Neuronal stem cell (in vitro differentiated cells): ENCODE measurements at regions not wholly inside any gene's neighbourhood (a gene's known extent, or its start where the extent isn't known, plus 50 kb on each side); places are given as distances from the start of the nearest gene placed in this dataset.

Experiments
- DNase-seq: peaks from one replicate; pipeline ENCODE4 v3.0.0-alpha.2; 2013; ENCODE audit warnings: low spot score
- H2AFZ ChIP-seq: one replicate; pipeline ENCODE4 v1.6.1; 2013; ENCODE audit warnings: mild to moderate bottlenecking, low read length, inconsistent platforms
- H2AK5ac ChIP-seq: 2 replicates; pipeline ENCODE4 v1.6.1; 2013; ENCODE audit warnings: low read depth, mild to moderate bottlenecking, inconsistent platforms, low read length, moderate library complexity, mixed read lengths
- H2BK120ac ChIP-seq: 2 replicates; pipeline ENCODE4 v1.6.1; 2013; ENCODE audit warnings: low read depth, mild to moderate bottlenecking, inconsistent platforms, low read length, moderate library complexity, mixed read lengths
- H2BK12ac ChIP-seq: one replicate; pipeline ENCODE4 v1.6.1; 2013; ENCODE audit warnings: low read length, inconsistent platforms
- H2BK15ac ChIP-seq: 2 replicates; pipeline ENCODE4 v1.6.1; 2013; ENCODE audit warnings: mild to moderate bottlenecking, low read length, inconsistent platforms, mixed read lengths
- H2BK5ac ChIP-seq: one replicate; pipeline ENCODE4 v1.6.1; 2013; ENCODE audit warnings: inconsistent platforms, mild to moderate bottlenecking, low read length, moderate library complexity
- H3K14ac ChIP-seq: one replicate; pipeline ENCODE4 v1.6.1; 2013; ENCODE audit warnings: low read length, inconsistent platforms
- H3K18ac ChIP-seq: 2 replicates; pipeline ENCODE4 v1.6.1; 2013; ENCODE audit warnings: low read length, inconsistent platforms
- H3K23ac ChIP-seq: 2 replicates; pipeline ENCODE4 v1.6.1; 2013; ENCODE audit warnings: low read depth, mild to moderate bottlenecking, mixed read lengths, low read length, inconsistent platforms; ENCODE audit not compliant: poor library complexity
- H3K27ac ChIP-seq: replicated peaks from 3 replicates; pipeline ENCODE4 v1.5.1; 2013; ENCODE audit warnings: low read length, inconsistent platforms
- H3K27me3 ChIP-seq, 3 experiments: 2 replicates each; pipeline ENCODE4 v1.6.1; 2013; ENCODE audit warnings: low read length in 3 of 3, mild to moderate bottlenecking in 2 of 3, inconsistent platforms in 1 of 3, low read depth in 1 of 3, mixed read lengths in 1 of 3, moderate library complexity in 1 of 3; ENCODE audit not compliant: control insufficient read depth in 3 of 3, insufficient read depth in 3 of 3
- H3K36me3 ChIP-seq, 2 donors: replicated peaks in 1 of 2; 2 replicates each; pipeline ENCODE4 v1.6.1; 2013; ENCODE audit warnings: low read length in 2 of 2; ENCODE audit not compliant: control insufficient read depth in 2 of 2, insufficient read depth in 2 of 2
- H3K4ac ChIP-seq: 2 replicates; pipeline ENCODE4 v1.6.1; 2013; ENCODE audit warnings: inconsistent platforms, mild to moderate bottlenecking, low read length, moderate library complexity
- H3K4me1 ChIP-seq, 2 donors: 1 replicate in 1 of 2; 2 replicates in 1 of 2; pipeline ENCODE4 v1.6.1; 2013; ENCODE audit warnings: low read length in 2 of 2, low read depth in 1 of 2; ENCODE audit not compliant: control insufficient read depth in 2 of 2, insufficient read depth in 1 of 2
- H3K4me2 ChIP-seq: one replicate; pipeline ENCODE4 v1.6.1; 2013; ENCODE audit warnings: mild to moderate bottlenecking, low read length, inconsistent platforms; ENCODE audit not compliant: insufficient read depth, poor library complexity, severe bottlenecking
- H3K4me3 ChIP-seq, 2 donors: 2 replicates each; pipeline ENCODE4 v1.5.1; 2013; ENCODE audit warnings: low read length in 2 of 2, mild to moderate bottlenecking in 2 of 2, inconsistent platforms in 1 of 2, moderate library complexity in 1 of 2
- H3K79me1 ChIP-seq: one replicate; pipeline ENCODE4 v1.6.1; 2013; ENCODE audit warnings: low read depth, mild to moderate bottlenecking, inconsistent platforms, low read length, moderate library complexity
- H3K9ac ChIP-seq: one replicate; pipeline ENCODE4 v1.6.1; 2013; ENCODE audit warnings: mild to moderate bottlenecking, low read depth, low read length, inconsistent platforms; ENCODE audit not compliant: poor library complexity
- H3K9me3 ChIP-seq, 2 donors: replicated peaks in 1 of 2; 2 replicates each; pipeline versions ENCODE3 to v1.6.1; 2013; ENCODE audit warnings: low read length in 2 of 2, mild to moderate bottlenecking in 2 of 2, inconsistent platforms in 1 of 2, low read depth in 1 of 2, mixed read lengths in 1 of 2, moderate library complexity in 1 of 2; ENCODE audit not compliant: control insufficient read depth in 2 of 2, insufficient read depth in 1 of 2
- H4K8ac ChIP-seq: one replicate; pipeline ENCODE4 v1.6.1; 2013; ENCODE audit warnings: low read depth, mild to moderate bottlenecking, inconsistent platforms, low read length, moderate library complexity
- H4K91ac ChIP-seq: one replicate; pipeline ENCODE4 v1.6.1; 2013; ENCODE audit warnings: low read length, low read depth, mild to moderate bottlenecking, inconsistent platforms; ENCODE audit not compliant: poor library complexity
- WGBS, 2 donors: extraction: QIAGEN DNeasy Blood & Tissue Kit; methylation state at CpG; one replicate each; pipeline ENCODE4 v1.1.7; 2013; ENCODE audit warnings: missing lambda C conversion rate in 2 of 2, mixed read lengths in 1 of 2; ENCODE audit not compliant: insufficient read length in 2 of 2, insufficient replicate concordance in 1 of 2; ENCODE audit errors: extremely low coverage in 2 of 2; 5-methylcytosine and 5-hydroxymethylcytosine counted together

DNA sequence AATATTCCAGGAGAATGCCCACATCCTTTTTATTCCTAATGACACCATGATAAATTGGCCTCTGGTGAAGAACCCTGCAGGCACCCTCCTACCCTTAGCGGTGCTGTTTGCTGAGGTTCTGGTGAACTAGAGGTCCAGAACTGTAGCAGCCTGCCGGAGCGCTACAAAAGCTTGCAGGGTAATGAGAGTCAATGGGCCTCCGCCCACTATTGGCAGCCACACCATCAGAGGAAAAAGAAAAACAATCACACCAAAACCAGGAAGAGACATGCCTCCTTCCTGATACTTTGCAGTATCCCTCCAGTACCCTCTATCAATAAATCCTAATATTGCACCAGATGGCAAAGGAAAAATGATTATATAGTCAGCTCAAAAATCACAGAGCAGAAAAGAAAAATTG lies 142.9 kb downstream of the SPTSSA start:
- H3K9me3 ChIP-seq, result no peaks in the 10 kb centered on the region
- no peaks in the 10 kb centered on the region for H3K36me3 ChIP-seq
- no peak overlapping the region for H3K27ac ChIP-seq
- H3K4ac ChIP-seq, result no peak overlapping the region
- no peaks in the 10 kb centered on the region for H3K4me1 ChIP-seq
- no peak overlapping the region for H2BK120ac ChIP-seq
- no peak overlapping the region for H4K91ac ChIP-seq
- H3K79me1 ChIP-seq, result no peaks in the 10 kb centered on the region
- H3K9ac ChIP-seq, result no peak overlapping the region
- no peak overlapping the region for H2AFZ ChIP-seq
- H3K4me2 ChIP-seq, result no peak overlapping the region
- no peak for DNase-seq
- H2AK5ac ChIP-seq, result no peak overlapping the region
- H3K18ac ChIP-seq, result no peak overlapping the region
- H4K8ac ChIP-seq, result no peak overlapping the region
- H2BK15ac ChIP-seq, result no peak overlapping the region
- no CpG with 5 or more reads among the region's 4 CpGs for WGBS, 2 donors
- H2BK5ac ChIP-seq, result no peak overlapping the region
- no peak overlapping the region for H3K23ac ChIP-seq
- H3K14ac ChIP-seq, result no peak overlapping the region
- no peaks in the 10 kb centered on the region for H3K27me3 ChIP-seq
- no peak overlapping the region for H2BK12ac ChIP-seq
- no peak overlapping the region for H3K4me3 ChIP-seq

DNA sequence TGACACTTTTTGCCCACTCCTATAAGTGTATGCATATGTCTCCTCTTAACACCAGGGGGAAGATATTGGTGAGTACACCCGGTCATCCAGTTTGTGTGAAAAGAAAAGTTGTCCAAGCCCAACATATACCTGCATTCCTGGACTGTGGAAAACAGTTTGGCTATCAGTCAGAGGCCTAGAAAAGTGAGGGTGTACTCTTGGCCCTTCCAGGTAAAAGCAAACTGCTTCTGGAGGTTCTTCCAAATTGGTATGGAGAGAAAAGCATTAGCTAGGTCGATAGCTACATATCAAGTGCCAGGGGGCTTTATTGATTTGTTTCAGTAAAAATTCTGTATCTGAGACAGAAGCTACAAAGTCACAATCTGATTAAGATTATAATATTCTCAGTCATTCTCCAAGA lies 144.0 kb downstream of the SPTSSA start:
- Histone ChIP-seq H3K27me3 (no peaks in the 10 kb centered on the region), H2BK15ac (no peak overlapping the region), H3K9ac (no peak overlapping the region), H2AK5ac (no peak overlapping the region), H2BK120ac (no peak overlapping the region), H3K4ac (no peak overlapping the region), H3K4me2 (no peak overlapping the region), H3K14ac (no peak overlapping the region), H3K79me1 (no peaks in the 10 kb centered on the region), H3K4me1 (no peaks in the 10 kb centered on the region), H3K23ac (no peak overlapping the region), H3K36me3 (no peaks in the 10 kb centered on the region), H3K4me3 (no peak overlapping the region), H2BK12ac (no peak overlapping the region), H2BK5ac (no peak overlapping the region), H3K9me3 (no peaks in the 10 kb centered on the region), H3K27ac (no peak overlapping the region), H2AFZ (no peak overlapping the region), H3K18ac (no peak overlapping the region), H4K8ac (no peak overlapping the region), H4K91ac (no peak overlapping the region)
- DNase-seq, result no peak
- WGBS, 2 donors, result no CpG with 5 or more reads among the region's 2 CpGs

DNA sequence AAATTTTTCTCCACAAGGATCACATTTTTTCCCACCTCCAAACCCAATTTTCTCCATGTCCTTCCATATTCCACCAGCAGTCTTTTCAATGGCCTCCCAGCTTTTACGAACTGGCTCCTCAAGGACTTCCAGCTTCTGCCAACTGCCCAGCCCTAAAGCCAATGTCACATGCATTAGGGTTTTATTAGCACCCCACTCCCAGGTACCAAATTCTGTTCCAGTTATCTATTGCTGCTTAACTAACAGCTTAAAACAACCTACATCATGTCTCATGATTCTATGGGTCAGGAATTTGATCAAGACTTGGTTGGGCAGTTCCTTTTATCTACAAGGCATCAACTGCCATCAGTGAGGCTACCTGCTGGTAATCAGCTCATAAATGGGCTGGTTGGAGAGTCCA lies 151.3 kb downstream of the SPTSSA start:
- Histone ChIP-seq H3K23ac (no peak overlapping the region), H3K18ac (no peak overlapping the region), H3K27me3 (peaks cover 0 to 3% (median 0%) of the 10 kb centered on the region in 3 experiments), H3K4me3 (no peak overlapping the region), H3K79me1 (no peaks in the 10 kb centered on the region), H3K27ac (no peak overlapping the region), H2BK12ac (no peak overlapping the region), H3K36me3 (no peaks in the 10 kb centered on the region), H4K91ac (no peak overlapping the region), H2BK15ac (no peak overlapping the region), H3K4me2 (no peak overlapping the region), H2BK120ac (no peak overlapping the region), H3K4ac (no peak overlapping the region), H3K14ac (no peak overlapping the region), H2AFZ (no peak overlapping the region), H4K8ac (no peak overlapping the region), H3K9ac (no peak overlapping the region), H2AK5ac (no peak overlapping the region), H2BK5ac (no peak overlapping the region), H3K9me3 (no peaks in the 10 kb centered on the region), H3K4me1 (no peaks in the 10 kb centered on the region)
- no peak for DNase-seq
- WGBS, 2 donors, result no CpG with 5 or more reads among the region's 1 CpG

DNA sequence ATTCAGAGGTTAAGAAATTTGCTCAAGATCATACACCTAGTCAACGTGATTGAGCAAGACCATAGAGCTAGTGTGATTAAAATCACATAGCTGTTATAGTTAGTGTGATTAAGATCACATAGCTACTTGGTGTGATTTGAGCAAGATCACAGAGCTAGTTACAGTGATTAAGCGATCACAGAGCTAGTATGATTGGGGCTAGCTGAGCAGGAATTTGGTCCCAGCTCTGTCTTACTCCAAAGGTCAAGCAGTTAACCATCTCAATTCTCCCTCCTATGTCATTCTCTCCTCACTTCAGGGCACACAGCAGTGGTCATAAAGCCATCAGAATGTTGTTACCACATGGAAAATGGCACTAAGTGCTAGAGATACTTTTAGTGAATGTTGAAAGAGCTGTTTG lies 158.2 kb downstream of the SPTSSA start:
- H3K23ac ChIP-seq, result no peak overlapping the region
- WGBS, 2 donors, result no CpG with 5 or more reads among the region's 2 CpGs
- H3K9ac ChIP-seq, result no peak overlapping the region
- H3K27ac ChIP-seq, result no peak overlapping the region
- no peak overlapping the region for H2BK5ac ChIP-seq
- H2AK5ac ChIP-seq, result no peak overlapping the region
- H3K4ac ChIP-seq, result no peak overlapping the region
- H3K9me3 ChIP-seq, result peaks cover 0 to 2% of the 10 kb centered on the region in 2 donors
- H2AFZ ChIP-seq, result no peak overlapping the region
- H3K27me3 ChIP-seq, result peaks cover 0 to 3% (median 0%) of the 10 kb centered on the region in 3 experiments
- no peak overlapping the region for H2BK15ac ChIP-seq
- no peak overlapping the region for H3K18ac ChIP-seq
- no peaks in the 10 kb centered on the region for H3K36me3 ChIP-seq
- peaks cover 0 to 5% of the 10 kb centered on the region in 2 donors for H3K4me1 ChIP-seq
- no peak overlapping the region for H3K4me3 ChIP-seq
- DNase-seq, result no peak
- no peak overlapping the region for H2BK120ac ChIP-seq
- no peak overlapping the region for H4K91ac ChIP-seq
- H3K14ac ChIP-seq, result no peak overlapping the region
- no peak overlapping the region for H2BK12ac ChIP-seq
- no peaks in the 10 kb centered on the region for H3K79me1 ChIP-seq
- H4K8ac ChIP-seq, result no peak overlapping the region
- H3K4me2 ChIP-seq, result no peak overlapping the region
